ENCODE measurements at regions not wholly inside any gene's neighbourhood (a gene's known extent, or its start where the extent isn't known, plus 50 kb on each side); places are given as distances from the start of the nearest gene placed in this dataset.
A peak's percentile ranks its signal among the peaks of the same experiment; 100 is the strongest.

DNA sequence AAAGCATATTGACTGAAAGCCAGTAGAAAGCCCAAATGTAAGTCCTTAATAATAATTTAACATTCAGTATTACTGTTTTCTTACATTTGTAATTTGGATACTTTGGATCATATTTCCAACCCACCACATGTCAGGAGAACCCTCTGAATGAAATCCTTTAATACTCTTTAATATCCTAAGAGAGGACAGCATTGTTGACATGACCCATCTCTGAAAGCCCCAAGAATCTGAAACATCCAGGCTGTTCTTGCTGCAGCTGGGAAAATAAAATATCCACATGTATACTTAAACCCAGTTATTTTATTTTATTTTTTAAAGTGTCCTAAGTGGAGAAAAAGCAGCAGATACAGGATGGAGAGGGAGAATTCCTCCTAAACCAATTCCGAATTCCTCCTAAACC is 130.8 kb upstream of the RIPOR2 start:
- DNase-seq (ENCODE audit: low read depth in 2 of 2) = no peak

GRCh38 chr6:25068866-25069265 is 133.1 kb upstream of the RIPOR2 start:
- no peak for DNase-seq (ENCODE audit: low read depth in 2 of 2)

GRCh38 chr6:25070547-25071366 is 135.0 kb upstream of the RIPOR2 start:
- DNase-seq (ENCODE audit: low read depth in 2 of 2) = peak; percentile 63 to 74

DNA sequence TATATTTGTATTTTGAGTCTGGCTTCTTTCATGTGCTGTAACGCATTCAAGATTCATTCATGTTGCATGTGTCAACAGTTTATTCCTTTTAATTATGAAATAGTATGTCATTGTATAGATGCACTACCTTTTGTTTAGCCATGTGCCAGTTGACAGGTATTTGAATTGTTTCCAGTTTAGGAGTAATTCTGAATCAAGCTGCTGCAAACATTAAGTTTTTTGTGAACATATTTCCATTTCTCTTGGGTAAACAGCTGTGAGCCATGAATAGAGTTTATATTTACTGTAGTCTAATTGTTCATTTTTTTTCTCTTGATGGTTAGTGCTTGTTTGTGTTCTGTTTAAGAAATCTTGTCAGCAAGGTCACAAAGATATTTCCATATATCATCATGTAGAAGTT is 142.4 kb upstream of the RIPOR2 start:
- no peak for DNase-seq (ENCODE audit: low read depth in 2 of 2)

DNA sequence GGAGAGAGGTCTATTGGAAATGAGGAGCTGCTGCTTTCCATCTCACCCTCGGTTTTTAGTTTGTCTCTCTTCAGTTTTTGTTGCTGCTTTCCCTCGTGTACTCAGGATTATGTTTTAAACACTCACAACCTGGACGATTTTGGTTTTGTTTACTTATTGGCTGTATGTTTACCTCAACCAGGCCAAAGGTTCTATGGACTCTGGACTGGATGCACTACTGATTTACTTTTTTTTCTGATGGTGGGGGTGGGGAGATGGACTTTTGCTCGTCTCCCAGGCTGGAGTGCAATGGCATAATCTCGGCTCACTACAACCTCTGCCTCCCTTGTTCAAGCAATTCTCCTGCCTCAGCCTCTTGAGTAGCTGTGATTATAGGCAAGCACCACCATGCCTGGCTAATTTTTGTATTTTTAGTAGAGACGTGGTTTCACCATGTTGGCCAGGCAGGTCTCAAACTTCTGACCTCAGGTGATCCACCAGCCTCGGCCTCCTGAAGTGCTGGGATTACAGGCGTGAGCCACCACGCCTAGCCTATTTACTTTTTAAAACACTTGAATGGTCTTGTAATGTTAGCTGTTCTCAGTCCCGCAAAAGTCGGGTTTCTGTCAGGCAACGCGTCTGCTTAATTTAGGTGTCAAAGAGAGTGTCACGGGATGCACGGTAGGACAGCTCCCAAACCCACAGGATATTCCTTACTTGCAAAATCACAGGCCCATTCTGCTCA is 148.2 kb upstream of the RIPOR2 start:
- no peak for DNase-seq (ENCODE audit: low read depth in 2 of 2)

DNA sequence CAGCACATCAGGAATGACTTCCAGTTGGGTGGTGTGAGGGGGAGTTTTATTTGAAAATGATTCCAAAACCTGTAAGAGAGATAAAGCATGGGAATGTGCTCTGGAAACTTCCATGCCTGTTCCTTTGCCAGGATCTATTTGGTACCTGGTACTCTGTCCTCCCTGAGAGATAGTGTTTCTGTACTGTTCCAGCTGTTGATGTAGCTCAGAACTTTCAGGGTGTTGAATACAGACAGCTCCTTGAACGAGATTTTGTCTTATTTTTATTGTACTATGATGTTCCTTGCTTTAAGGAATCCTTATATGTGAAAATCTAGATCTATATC is 148.7 kb upstream of the RIPOR2 start:
- no peak for DNase-seq (ENCODE audit: low read depth in 2 of 2)

GRCh38 chr6:25085756-25086155 is 150.0 kb upstream of the RIPOR2 start:
- no peak for DNase-seq (ENCODE audit: low read depth in 2 of 2)

- no peak for DNase-seq (ENCODE audit: low read depth in 2 of 2)
Measured at GRCh38 chr6:25086500-25087091, 150.8 kb upstream of the RIPOR2 start.

GRCh38 chr6:25088513-25088912 is 152.8 kb upstream of the RIPOR2 start:
- no peak for DNase-seq (ENCODE audit: low read depth in 2 of 2)

DNA sequence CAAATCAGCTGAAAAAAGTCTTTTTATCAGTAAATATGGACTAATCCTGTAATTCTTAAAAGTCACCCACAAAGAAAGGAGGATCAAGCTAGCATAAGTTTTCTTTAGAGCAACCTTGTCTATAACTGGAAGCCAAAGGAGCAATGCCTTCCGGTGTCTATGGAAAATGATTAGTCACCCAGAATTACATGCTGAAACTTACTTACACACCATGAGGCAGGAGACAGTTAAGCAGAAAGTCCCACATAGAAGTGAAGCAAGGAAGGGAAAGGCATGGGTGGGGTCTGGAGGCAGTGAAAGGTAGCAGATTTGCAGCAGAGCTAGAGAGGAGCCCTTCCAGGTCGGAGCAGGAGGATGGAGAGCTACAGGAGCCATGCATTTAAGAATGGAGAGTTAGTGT is 153.7 kb upstream of the RIPOR2 start:
- DNase-seq (ENCODE audit: low read depth in 2 of 2) = no peak

- DNase-seq (ENCODE audit: low read depth in 2 of 2) = no peak
Measured at GRCh38 chr6:25094726-25095125, 159.0 kb upstream of the RIPOR2 start.

GRCh38 chr6:25100288-25100687 is 164.5 kb upstream of the RIPOR2 start:
- DNase-seq (ENCODE audit: low read depth in 2 of 2) = no peak

DNA sequence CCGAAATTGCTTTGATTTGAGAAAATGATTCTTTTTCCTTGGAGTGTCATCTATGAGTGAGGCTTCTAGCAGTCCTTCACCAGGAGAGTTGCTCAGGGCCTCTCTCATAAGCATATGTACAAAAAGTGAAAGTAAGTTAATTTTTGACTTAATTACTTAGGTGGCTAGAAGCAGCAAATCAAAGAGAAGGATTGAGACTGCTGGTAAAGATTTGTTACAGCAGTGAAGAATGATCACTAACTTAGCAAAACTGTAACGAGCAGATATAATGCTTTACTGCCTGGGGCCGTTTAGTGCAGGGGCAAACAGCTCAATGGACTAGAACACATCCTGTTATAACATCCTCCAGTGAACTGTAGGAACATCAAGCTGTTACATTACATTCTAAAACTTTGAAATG is 167.8 kb upstream of the RIPOR2 start:
- DNase-seq (ENCODE audit: low read depth in 2 of 2) = no peak

- DNase-seq (ENCODE audit: low read depth in 2 of 2) = no peak
Measured at GRCh38 chr6:25105070-25105925, 169.5 kb upstream of the RIPOR2 start.

- DNase-seq (ENCODE audit: low read depth in 2 of 2) = no peak
Measured at GRCh38 chr6:25107218-25107617, 171.5 kb upstream of the RIPOR2 start.

- no peak for DNase-seq (ENCODE audit: low read depth in 2 of 2)
Measured at GRCh38 chr6:25111782-25112181, 167.4 kb upstream of the CARMIL1 start.

DNA sequence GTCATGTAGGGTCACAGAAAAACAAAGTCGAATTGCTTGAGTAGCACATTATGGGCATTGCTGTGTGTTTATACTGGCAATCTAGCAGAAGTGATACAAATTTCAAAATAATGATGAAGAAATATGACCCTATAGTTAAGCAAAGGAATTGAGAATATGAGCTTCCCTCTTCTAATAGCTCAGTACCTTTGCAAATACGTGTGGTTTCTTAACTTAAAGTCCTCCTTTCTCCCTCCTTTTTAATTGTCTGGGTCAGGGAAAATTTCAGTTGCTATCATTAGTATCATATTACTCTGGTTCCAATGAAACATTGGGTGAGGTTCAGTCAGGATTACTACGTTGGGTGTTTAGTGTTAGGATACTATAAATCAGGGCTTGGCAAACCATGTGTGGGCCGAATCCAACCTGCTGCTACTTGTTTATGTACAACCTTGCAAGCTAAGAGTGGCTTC is 166.8 kb upstream of the CARMIL1 start:
- no peak for DNase-seq (ENCODE audit: low read depth in 2 of 2)

DNA sequence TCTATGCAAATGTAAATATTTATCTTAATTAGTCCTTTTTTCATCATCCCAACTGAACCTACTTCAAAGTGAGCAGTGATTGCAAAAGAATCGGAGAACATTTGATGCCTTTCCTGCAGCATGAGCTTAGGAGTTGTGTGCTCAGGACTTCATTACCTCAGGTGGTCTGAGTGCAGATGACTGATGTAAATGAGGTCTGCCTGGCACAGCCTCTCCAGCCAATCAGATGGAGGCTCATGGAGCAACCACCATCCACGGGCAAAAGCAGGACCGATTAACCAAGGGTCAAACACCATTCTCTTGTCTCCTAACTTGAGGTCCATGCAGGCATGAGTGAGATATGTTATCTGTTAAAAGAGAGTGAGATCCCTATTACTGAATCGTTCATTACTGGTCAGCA is 165.7 kb upstream of the CARMIL1 start:
- DNase-seq (ENCODE audit: low read depth in 2 of 2) = no peak

GRCh38 chr6:25118038-25118437 is 161.1 kb upstream of the CARMIL1 start:
- DNase-seq (ENCODE audit: low read depth in 2 of 2) = no peak

- DNase-seq (ENCODE audit: low read depth in 2 of 2) = no peak
Measured at GRCh38 chr6:25121186-25121585, 158.0 kb upstream of the CARMIL1 start.

- no peak for DNase-seq (ENCODE audit: low read depth in 2 of 2)
Measured at GRCh38 chr6:25122001-25122400, 157.2 kb upstream of the CARMIL1 start.

GRCh38 chr6:25122622-25123237 is 156.4 kb upstream of the CARMIL1 start:
- DNase-seq (ENCODE audit: low read depth in 2 of 2) = no peak
